Muscle layer of colon (tissue), 2 donors: ENCODE measurements at regions not wholly inside any gene's neighbourhood (a gene's known extent, or its start where the extent isn't known, plus 50 kb on each side); places are given as distances from the start of the nearest gene placed in this dataset.
"Not testable (repeated sequence)": the region's sequence is repeated elsewhere in the genome, so short reads cannot be mapped to it uniquely, and the experiment has no call there.

Source experiments
- H3K27ac ChIP-seq: one replicate; pipeline ENCODE4 v1.7.0; 2013; ENCODE audit warnings: low read depth, mild to moderate bottlenecking, low read length, moderate library complexity
- H3K27me3 ChIP-seq, 2 donors: one replicate each; pipeline ENCODE4 v1.7.0; 2013; ENCODE audit warnings: low read length in 2 of 2, mild to moderate bottlenecking in 2 of 2; ENCODE audit not compliant: insufficient read depth in 2 of 2, control insufficient read depth in 1 of 2
- H3K36me3 ChIP-seq: one replicate; pipeline ENCODE4 v1.7.0; 2013; ENCODE audit warnings: mild to moderate bottlenecking, low read length; ENCODE audit not compliant: insufficient read depth
- H3K4me1 ChIP-seq: one replicate; pipeline ENCODE4 v1.7.0; 2013; ENCODE audit warnings: mild to moderate bottlenecking, low read length; ENCODE audit not compliant: insufficient read depth
- H3K4me3 ChIP-seq, 2 donors: one replicate each; pipeline ENCODE4 v1.7.0; 2013; ENCODE audit warnings: low read length in 2 of 2, low read depth in 1 of 2, mild to moderate bottlenecking in 1 of 2, moderate library complexity in 1 of 2
- H3K9ac ChIP-seq: one replicate; pipeline ENCODE4 v1.7.0; 2013; ENCODE audit warnings: low read length
- H3K9me3 ChIP-seq: one replicate; pipeline ENCODE4 v1.7.0; 2013; ENCODE audit warnings: mild to moderate bottlenecking, low read length
- donor health status: abdominal sarcoma.
- donor health status: Adenocarcinoma of cecum.

GRCh38 chr10:32189400-32190084 lies 133.3 kb upstream of the KIF5B start:
- H3K4me1 ChIP-seq = peaks cover 3% of the 10 kb centered on the region
- H3K4me3 ChIP-seq = no peak overlapping the region
- H3K36me3 ChIP-seq = no peaks in the 10 kb centered on the region
- no peak overlapping the region for H3K27ac ChIP-seq
- H3K9ac ChIP-seq = no peak overlapping the region
- H3K27me3 ChIP-seq = no peaks in the 10 kb centered on the region
- no peaks in the 10 kb centered on the region for H3K9me3 ChIP-seq

GRCh38 chr10:32188601-32189000 lies 132.4 kb upstream of the KIF5B start:
- not testable (repeated sequence) for H3K4me3 ChIP-seq, H3K9ac ChIP-seq, H3K36me3 ChIP-seq, H3K9me3 ChIP-seq, H3K4me1 ChIP-seq, H3K27me3 ChIP-seq, H3K27ac ChIP-seq

GRCh38 chr10:32187686-32188085 lies 131.5 kb upstream of the KIF5B start:
- Histone ChIP-seq H3K27me3 (no peaks in the 10 kb centered on the region), H3K4me1 (peaks cover 3% of the 10 kb centered on the region), H3K4me3 (no peak overlapping the region)

GRCh38 chr10:32183652-32184051 lies 127.4 kb upstream of the KIF5B start:
- H3K9ac ChIP-seq, H3K27me3 ChIP-seq, H3K4me1 ChIP-seq, H3K36me3 ChIP-seq, H3K9me3 ChIP-seq, H3K4me3 ChIP-seq, H3K27ac ChIP-seq: not testable (repeated sequence)

More at GRCh38 chr10:32187686-32188085, 131.5 kb upstream of the KIF5B start:
- no peak overlapping the region for H3K9ac ChIP-seq
- no peaks in the 10 kb centered on the region for H3K36me3 ChIP-seq
- no peaks in the 10 kb centered on the region for H3K9me3 ChIP-seq
- no peak overlapping the region for H3K27ac ChIP-seq

DNA sequence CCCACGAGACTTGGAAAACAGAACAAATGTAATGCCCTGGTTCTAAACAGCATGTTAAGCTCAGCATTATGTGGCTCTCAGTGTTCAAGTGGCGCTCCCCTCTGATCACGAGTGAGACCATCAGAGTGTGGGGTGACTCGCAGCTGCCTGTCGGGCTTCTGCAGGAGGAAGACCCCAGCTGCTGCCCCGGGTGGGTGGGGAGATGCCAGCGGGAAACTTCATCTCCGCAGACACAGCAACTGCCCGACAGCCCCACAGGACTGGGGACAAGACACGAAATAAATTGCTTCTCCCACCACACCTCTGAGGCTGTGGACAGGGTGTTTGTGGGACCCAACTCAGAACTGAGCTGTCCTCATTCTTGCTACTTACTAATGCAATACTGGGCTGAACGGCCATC lies 126.3 kb upstream of the KIF5B start:
- no peaks in the 10 kb centered on the region for H3K9me3 ChIP-seq
- no peaks in the 10 kb centered on the region for H3K36me3 ChIP-seq
- no peak overlapping the region for H3K9ac ChIP-seq
- no peaks in the 10 kb centered on the region for H3K27me3 ChIP-seq
- H3K4me3 ChIP-seq = no peak overlapping the region
- no peak overlapping the region for H3K27ac ChIP-seq
- no peaks in the 10 kb centered on the region for H3K4me1 ChIP-seq

- Histone ChIP-seq H3K9me3 (no peaks in the 10 kb centered on the region), H3K4me3 (no peak overlapping the region), H3K36me3 (no peaks in the 10 kb centered on the region), H3K27ac (no peak overlapping the region), H3K4me1 (no peaks in the 10 kb centered on the region), H3K9ac (no peak overlapping the region), H3K27me3 (no peaks in the 10 kb centered on the region)
These were observed 124.4 kb upstream of the KIF5B start for GRCh38 chr10:32180390-32181280.

GRCh38 chr10:32179836-32180235 lies 123.6 kb upstream of the KIF5B start:
- Histone ChIP-seq H3K36me3 (no peaks in the 10 kb centered on the region), H3K4me3 (no peak overlapping the region), H3K9me3 (no peaks in the 10 kb centered on the region), H3K27ac (no peak overlapping the region), H3K4me1 (no peaks in the 10 kb centered on the region), H3K9ac (no peak overlapping the region), H3K27me3 (no peaks in the 10 kb centered on the region)

GRCh38 chr10:32177594-32177993 lies 121.4 kb upstream of the KIF5B start:
- not testable (repeated sequence) for H3K27me3 ChIP-seq, H3K9ac ChIP-seq, H3K36me3 ChIP-seq, H3K9me3 ChIP-seq, H3K27ac ChIP-seq, H3K4me3 ChIP-seq, H3K4me1 ChIP-seq

GRCh38 chr10:32175629-32176028 lies 119.4 kb upstream of the KIF5B start:
- H3K27ac ChIP-seq = no peak overlapping the region
- no peak overlapping the region for H3K9ac ChIP-seq
- no peaks in the 10 kb centered on the region for H3K9me3 ChIP-seq
- H3K4me1 ChIP-seq = no peaks in the 10 kb centered on the region
- H3K27me3 ChIP-seq = no peaks in the 10 kb centered on the region
- H3K4me3 ChIP-seq = no peak overlapping the region
- H3K36me3 ChIP-seq = no peaks in the 10 kb centered on the region

- Histone ChIP-seq H3K27ac (no peak overlapping the region), H3K4me3 (no peak overlapping the region), H3K27me3 (no peaks in the 10 kb centered on the region), H3K4me1 (no peaks in the 10 kb centered on the region), H3K9me3 (no peaks in the 10 kb centered on the region), H3K9ac (no peak overlapping the region), H3K36me3 (no peaks in the 10 kb centered on the region)
These were observed 118.2 kb upstream of the KIF5B start for GRCh38 chr10:32174349-32174893.

GRCh38 chr10:32171204-32171603 lies 115.0 kb upstream of the KIF5B start:
- no peaks in the 10 kb centered on the region for H3K9me3 ChIP-seq
- H3K36me3 ChIP-seq = no peaks in the 10 kb centered on the region
- no peaks in the 10 kb centered on the region for H3K27me3 ChIP-seq
- no peaks in the 10 kb centered on the region for H3K4me1 ChIP-seq
- no peak overlapping the region for H3K9ac ChIP-seq
- H3K27ac ChIP-seq = no peak overlapping the region
- H3K4me3 ChIP-seq = no peak overlapping the region
